ENCODE measurements at regions not wholly inside any gene's neighbourhood (a gene's known extent, or its start where the extent isn't known, plus 50 kb on each side); places are given as distances from the start of the nearest gene placed in this dataset.

DNA sequence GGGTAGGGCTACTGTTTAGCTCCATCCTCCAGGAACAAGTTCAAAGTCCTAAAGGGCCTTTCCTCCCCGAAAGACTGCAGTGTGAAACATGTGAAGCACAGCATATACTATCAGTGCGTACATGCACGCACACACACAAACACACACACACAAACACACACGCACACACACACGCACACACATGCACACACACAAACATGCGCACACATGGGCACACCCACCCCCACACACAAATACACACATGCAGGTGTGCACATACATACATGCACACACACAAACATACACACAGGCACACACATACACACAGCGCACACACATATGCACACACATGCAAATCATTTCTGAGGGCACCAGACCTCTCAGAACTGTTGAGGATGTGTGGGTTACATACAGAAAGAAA, 382.0 kb upstream of the CDH4 start:
- no TSS peak for BruUV-seq (replicated peaks)
- no peak for DNase-seq (ENCODE audit: low read depth, low spot score)
- POLR2A ChIA-PET = no interaction called here
- Histone ChIP-seq H3K27ac (ENCODE audit: low read length) (no peak overlapping the region), H3K36me3 (ENCODE audit: control insufficient read depth, insufficient read depth, low read length) (no peaks in the 10 kb centered on the region), H3K4me3 (ENCODE audit: low read depth in 2 of 2, low read length in 2 of 2) (no peak overlapping the region), H3K9me3 (ENCODE audit: control insufficient read depth, insufficient read depth, low read depth, low read length) (no peaks in the 10 kb centered on the region), H3K4me1 (ENCODE audit: control insufficient read depth, insufficient read depth, low read length) (no peaks in the 10 kb centered on the region), H3K27me3 (ENCODE audit: control insufficient read depth, insufficient read depth, low read length) (no peaks in the 10 kb centered on the region; the same call in 1 of the 2 replicates)
- CTCF ChIA-PET = no interaction called here
- in situ Hi-C loops (cut with HindIII; ENCODE audit: low pct_unique_long_range_greater_than_20kb, low sequenced_read_pairs) (no loop called here), intact Hi-C loops (cut with micrococcal nuclease; ENCODE audit: unreplicated experiment) (no loop called here)
- TF ChIP-seq, protein P1, sequence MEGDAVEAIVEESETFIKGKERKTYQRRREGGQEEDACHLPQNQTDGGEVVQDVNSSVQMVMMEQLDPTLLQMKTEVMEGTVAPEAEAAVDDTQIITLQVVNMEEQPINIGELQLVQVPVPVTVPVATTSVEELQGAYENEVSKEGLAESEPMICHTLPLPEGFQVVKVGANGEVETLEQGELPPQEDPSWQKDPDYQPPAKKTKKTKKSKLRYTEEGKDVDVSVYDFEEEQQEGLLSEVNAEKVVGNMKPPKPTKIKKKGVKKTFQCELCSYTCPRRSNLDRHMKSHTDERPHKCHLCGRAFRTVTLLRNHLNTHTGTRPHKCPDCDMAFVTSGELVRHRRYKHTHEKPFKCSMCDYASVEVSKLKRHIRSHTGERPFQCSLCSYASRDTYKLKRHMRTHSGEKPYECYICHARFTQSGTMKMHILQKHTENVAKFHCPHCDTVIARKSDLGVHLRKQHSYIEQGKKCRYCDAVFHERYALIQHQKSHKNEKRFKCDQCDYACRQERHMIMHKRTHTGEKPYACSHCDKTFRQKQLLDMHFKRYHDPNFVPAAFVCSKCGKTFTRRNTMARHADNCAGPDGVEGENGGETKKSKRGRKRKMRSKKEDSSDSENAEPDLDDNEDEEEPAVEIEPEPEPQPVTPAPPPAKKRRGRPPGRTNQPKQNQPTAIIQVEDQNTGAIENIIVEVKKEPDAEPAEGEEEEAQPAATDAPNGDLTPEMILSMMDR (IDR thresholded peaks at IDR 0.05) = no peak
- no peak for TF ChIP-seq SIN3A (IDR thresholded peaks at IDR 0.05; ENCODE audit: borderline replicate concordance, insufficient read depth, low read depth, low read length)
- TF ChIP-seq, protein P2, sequence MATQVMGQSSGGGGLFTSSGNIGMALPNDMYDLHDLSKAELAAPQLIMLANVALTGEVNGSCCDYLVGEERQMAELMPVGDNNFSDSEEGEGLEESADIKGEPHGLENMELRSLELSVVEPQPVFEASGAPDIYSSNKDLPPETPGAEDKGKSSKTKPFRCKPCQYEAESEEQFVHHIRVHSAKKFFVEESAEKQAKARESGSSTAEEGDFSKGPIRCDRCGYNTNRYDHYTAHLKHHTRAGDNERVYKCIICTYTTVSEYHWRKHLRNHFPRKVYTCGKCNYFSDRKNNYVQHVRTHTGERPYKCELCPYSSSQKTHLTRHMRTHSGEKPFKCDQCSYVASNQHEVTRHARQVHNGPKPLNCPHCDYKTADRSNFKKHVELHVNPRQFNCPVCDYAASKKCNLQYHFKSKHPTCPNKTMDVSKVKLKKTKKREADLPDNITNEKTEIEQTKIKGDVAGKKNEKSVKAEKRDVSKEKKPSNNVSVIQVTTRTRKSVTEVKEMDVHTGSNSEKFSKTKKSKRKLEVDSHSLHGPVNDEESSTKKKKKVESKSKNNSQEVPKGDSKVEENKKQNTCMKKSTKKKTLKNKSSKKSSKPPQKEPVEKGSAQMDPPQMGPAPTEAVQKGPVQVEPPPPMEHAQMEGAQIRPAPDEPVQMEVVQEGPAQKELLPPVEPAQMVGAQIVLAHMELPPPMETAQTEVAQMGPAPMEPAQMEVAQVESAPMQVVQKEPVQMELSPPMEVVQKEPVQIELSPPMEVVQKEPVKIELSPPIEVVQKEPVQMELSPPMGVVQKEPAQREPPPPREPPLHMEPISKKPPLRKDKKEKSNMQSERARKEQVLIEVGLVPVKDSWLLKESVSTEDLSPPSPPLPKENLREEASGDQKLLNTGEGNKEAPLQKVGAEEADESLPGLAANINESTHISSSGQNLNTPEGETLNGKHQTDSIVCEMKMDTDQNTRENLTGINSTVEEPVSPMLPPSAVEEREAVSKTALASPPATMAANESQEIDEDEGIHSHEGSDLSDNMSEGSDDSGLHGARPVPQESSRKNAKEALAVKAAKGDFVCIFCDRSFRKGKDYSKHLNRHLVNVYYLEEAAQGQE (IDR thresholded peaks at IDR 0.05; ENCODE audit: insufficient read depth in 1 of 2, low read depth in 2 of 2, low read length in 1 of 2) = no peak
- no peak for TF ChIP-seq TCF7L2 (IDR thresholded peaks at IDR 0.05; ENCODE audit: low read depth, low read length)
- no peak for TF ChIP-seq POLR2AphosphoS5 (IDR thresholded peaks at IDR 0.05; ENCODE audit: low read depth, low read length)
- ATAC-seq = no peak

DNA sequence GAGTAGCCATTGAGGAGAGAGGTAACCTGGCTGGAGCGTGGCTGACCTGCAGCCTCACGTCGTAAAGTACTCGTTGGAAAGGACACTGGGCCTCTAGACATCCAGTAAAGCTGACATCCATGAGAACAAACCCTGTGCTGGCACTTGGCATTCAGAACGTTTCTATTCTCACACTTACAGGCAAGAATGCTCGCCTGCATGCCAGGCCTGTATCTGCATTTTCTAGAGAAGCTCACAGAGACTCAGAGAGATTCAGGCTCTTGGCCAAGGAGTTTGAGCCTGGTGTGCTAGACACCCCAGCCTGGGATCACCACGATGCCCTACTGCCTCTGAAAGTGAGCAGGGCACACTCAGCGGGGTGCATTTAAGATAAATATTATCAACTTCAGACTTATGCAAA, 379.8 kb upstream of the CDH4 start:
- no peak for ATAC-seq
- ChIA-PET POLR2A (no interaction called here), CTCF (no interaction called here)
- no peak overlapping the region for H3K4me3 ChIP-seq (ENCODE audit: low read depth in 2 of 2, low read length in 2 of 2)
- no TSS peak for BruUV-seq (replicated peaks)
- intact Hi-C loops (cut with micrococcal nuclease; ENCODE audit: unreplicated experiment) = no loop called here
- no peak overlapping the region for H3K27ac ChIP-seq (ENCODE audit: low read length)
- no peak for TF ChIP-seq TCF7L2 (IDR thresholded peaks at IDR 0.05; ENCODE audit: low read depth, low read length)
- no peak for TF ChIP-seq SIN3A (IDR thresholded peaks at IDR 0.05; ENCODE audit: borderline replicate concordance, insufficient read depth, low read depth, low read length)
- TF ChIP-seq, protein P2 (IDR thresholded peaks at IDR 0.05; ENCODE audit: insufficient read depth in 1 of 2, low read depth in 2 of 2, low read length in 1 of 2) = no peak
- TF ChIP-seq, protein P1 (IDR thresholded peaks at IDR 0.05) = no peak
- no peak for TF ChIP-seq POLR2AphosphoS5 (IDR thresholded peaks at IDR 0.05; ENCODE audit: low read depth, low read length)
- in situ Hi-C loops (cut with HindIII; ENCODE audit: low pct_unique_long_range_greater_than_20kb, low sequenced_read_pairs) = no loop called here
- no peaks in the 10 kb centered on the region; the same call in 1 of the 2 replicates for H3K27me3 ChIP-seq (ENCODE audit: control insufficient read depth, insufficient read depth, low read length)
- no peaks in the 10 kb centered on the region for H3K4me1 ChIP-seq (ENCODE audit: control insufficient read depth, insufficient read depth, low read length)
- no peak for DNase-seq (ENCODE audit: low read depth, low spot score)
- H3K36me3 ChIP-seq (ENCODE audit: control insufficient read depth, insufficient read depth, low read length) = no peaks in the 10 kb centered on the region
- H3K9me3 ChIP-seq (ENCODE audit: control insufficient read depth, insufficient read depth, low read depth, low read length) = no peaks in the 10 kb centered on the region

Data from Panc1 (cell line).